HG02884 (cell line): ENCODE measurements at regions not wholly inside any gene's neighbourhood (a gene's known extent, or its start where the extent isn't known, plus 50 kb on each side); places are given as distances from the start of the nearest gene placed in this dataset.

Experiments used
- ATAC-seq: cut with Tn5 transposase; IDR thresholded peaks from one replicate; pipeline ENCODE4 v1.9.1; 2021; ENCODE audit warnings: mild to moderate bottlenecking, moderate library complexity; ENCODE audit not compliant: unreplicated experiment

DNA sequence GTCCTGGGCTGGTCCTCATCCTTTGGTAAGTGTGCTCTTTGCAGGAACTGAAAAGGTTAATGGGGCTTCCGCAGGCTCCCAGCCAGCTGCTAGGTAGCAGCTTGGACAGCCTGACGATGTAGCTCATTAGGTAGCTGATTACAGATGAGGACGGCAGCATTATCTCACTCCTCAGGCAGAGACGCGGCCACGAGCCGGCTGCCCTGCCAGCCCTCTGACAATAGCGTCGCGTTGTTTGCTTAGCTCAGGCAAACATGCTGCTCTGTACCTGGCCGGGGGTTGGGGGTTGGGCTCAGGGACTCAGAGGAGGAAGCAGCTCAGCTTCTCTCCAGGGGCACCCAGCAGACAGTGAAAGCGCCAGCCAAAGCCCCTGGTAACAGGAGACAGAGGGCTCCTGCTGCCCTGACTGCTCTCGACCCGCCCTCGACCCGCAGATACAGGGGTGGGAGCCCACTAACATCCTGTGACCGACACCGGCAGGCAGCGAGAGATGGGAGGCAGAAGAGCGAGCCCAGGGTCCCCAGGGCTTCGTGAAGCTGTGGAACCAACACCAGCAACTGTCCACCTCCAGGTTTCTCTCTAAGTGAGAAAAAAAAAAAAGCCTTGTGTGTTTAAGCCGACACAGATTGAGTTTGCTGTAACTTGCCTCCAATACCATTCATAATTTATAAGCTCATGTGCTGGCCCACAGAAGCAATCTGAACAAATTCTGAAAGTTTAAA is 53.4 kb upstream of the DLK1 start:
- ATAC-seq: no peak

DNA sequence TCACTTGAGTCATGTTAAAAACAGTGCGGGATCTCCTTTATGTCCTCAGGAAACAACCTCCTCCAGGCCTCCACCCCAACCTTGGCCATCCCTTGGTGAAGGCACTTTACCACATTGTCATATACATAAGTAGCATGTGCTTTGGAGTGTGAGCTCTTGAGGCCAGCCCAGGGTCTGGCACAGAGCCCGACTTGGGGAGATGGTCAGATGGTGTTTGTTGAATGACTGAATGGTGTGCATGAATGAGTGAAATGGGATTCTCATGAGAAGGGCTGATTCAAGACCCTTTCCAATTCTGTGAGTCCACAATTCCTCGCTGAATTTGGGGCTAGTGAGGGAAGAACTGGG is 52.9 kb upstream of the DLK1 start:
- ATAC-seq: no peak

- no peak for ATAC-seq
These were observed 52.3 kb upstream of the DLK1 start for GRCh38 chr14:100674428-100674827.

DNA sequence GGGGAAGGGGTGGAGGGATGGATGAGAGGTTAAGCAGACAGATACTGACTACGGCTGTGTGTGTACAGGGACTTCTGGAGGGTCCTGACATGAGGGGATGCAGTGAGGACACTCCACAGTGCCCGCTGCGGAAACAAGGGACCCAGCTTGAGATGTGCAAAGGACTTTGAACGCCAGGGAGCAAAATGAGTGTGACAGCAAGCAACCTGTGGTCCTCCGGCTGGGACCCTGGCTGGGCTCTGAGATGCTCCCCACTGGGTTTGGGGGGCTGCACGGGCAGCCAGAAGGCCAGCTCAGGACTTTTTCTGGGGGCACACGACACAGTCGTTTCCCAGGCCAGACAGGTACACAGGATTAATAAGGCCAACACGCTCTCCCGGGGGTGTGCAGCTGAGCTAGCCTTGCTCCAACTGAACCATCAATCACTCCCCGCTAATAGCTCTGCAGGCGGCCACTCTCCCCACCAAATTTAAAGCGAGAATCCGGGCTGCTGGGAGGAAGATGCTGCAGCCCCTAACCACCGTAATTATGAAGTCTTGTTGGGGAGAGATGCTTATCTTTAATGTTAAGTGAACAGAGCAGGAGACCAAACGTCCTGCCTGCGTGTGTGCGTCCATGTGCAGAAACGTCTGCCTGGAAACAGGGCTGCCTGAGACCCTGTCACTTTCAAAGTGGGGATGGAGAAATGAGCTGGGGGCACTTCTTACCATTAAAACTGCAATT is 51.6 kb upstream of the DLK1 start:
- no peak for ATAC-seq

DNA sequence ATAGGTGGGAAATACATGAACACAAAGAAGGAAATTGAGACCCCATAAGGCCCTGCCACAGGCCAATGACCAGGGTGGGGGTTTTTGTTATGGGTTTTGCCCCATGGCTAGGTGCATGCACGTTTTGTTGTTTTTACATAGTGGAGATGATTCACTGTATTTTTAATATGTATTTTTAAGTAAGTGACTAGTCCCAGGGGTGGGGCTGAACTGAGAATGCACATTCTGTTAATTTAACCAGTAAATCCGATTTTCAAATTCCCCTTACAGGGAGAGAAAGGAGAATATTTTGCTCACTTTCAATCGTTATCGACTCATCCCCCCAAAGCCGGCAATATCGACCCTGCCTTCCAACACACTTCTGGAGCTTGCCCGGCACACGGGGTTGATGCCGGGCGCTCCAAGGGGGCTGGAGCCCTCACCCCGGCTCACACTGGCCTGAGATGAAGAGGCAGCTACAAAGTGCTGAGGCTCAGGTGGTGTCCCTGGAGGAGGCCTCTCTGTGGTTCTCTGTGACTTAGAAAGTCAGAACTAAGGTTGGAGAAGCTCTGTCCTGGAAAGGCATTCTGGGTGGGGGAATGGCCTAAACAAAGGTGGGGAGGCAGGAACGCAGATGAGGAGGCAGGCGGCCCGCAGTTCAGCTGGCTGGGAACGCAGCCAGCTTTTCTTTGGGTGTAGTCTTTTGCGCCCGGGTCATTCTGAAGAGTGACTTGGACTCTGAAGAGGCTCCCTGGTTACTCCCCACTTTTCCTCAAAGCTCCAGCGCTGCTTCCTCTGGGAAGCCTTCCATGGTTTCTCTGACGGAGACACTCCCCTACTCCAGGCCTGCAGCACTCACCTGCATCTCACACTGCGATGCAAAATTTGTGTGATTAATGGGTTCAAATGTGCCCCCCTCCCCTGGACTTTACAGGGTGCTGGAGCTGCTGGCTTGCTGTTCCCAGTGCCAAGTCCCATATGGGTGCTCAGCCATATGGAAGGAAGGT is 50.7 kb upstream of the DLK1 start:
- ATAC-seq: no peak
